ENCODE measurements at regions not wholly inside any gene's neighbourhood (a gene's known extent, or its start where the extent isn't known, plus 50 kb on each side); places are given as distances from the start of the nearest gene placed in this dataset.

GRCh38 chr10:42431095-42431494 lies 207.3 kb downstream of the ZNF33B start:
- no peak for TF ChIP-seq POLR2A (IDR thresholded peaks at IDR 0.05)
- TF ChIP-seq, protein P1, sequence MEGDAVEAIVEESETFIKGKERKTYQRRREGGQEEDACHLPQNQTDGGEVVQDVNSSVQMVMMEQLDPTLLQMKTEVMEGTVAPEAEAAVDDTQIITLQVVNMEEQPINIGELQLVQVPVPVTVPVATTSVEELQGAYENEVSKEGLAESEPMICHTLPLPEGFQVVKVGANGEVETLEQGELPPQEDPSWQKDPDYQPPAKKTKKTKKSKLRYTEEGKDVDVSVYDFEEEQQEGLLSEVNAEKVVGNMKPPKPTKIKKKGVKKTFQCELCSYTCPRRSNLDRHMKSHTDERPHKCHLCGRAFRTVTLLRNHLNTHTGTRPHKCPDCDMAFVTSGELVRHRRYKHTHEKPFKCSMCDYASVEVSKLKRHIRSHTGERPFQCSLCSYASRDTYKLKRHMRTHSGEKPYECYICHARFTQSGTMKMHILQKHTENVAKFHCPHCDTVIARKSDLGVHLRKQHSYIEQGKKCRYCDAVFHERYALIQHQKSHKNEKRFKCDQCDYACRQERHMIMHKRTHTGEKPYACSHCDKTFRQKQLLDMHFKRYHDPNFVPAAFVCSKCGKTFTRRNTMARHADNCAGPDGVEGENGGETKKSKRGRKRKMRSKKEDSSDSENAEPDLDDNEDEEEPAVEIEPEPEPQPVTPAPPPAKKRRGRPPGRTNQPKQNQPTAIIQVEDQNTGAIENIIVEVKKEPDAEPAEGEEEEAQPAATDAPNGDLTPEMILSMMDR (IDR thresholded peaks at IDR 0.05) = no peak
